ENCODE measurements at regions not wholly inside any gene's neighbourhood (a gene's known extent, or its start where the extent isn't known, plus 50 kb on each side); places are given as distances from the start of the nearest gene placed in this dataset.
A peak's percentile ranks its signal among the peaks of the same experiment; 100 is the strongest.

DNA sequence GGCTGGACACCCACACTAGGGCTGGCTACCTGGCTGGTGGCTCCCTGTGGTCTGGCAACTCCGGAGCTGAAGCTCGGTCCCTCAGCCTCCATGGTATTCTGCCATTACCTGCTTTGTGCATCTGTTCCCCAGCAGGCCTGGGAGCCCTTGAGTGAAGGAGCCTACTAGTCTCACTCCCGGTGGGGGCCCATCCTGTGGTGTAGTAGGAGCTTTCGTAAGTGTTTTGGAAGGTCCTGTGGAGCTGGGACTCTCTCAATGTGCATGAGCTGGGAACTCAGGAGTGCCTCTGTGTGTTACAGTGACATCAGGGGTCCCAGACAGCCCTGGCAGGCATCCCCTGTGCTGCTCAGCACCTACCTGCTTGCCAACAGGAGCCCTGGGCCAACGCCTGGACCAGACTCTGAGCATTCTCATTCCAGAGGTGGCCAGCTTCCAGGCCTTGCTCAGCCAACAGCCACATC lies 267.1 kb downstream of the GADD45G start:
- 83 to 92% methylated on average over 1 to 5 of the region's 5 CpGs for WGBS, 2 donors
- peaks cover 13% of the 10 kb centered on the region for H3K4me1 ChIP-seq

DNA sequence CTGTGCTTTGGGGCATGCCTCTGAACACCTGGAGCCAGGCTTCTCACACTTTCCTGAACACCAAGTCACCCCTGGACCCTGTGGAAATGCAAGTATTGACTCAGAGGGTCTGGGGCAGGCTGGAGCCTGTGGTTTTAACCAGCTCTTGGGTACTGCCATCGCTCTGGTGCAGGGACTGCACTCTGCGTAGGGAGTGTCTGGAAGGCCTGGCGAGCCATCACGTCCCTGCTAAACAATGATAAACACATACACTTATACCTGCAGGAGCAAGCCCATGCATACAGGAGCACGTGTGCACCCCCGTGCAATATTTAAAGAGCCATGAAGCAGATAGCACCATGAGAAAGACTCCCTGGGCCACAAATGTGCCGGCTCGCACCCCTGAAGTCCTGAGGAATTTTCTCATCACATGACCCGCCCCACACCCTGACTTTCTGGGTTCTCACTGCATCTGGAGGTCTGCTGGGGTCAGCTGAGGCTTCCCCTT lies 267.7 kb downstream of the GADD45G start:
- Histone ChIP-seq H3K27me3 (no peaks in the 10 kb centered on the region), H3K4me3 (no peak overlapping the region), H3K9me3 (no peaks in the 10 kb centered on the region), H3K27ac (no peak overlapping the region), H3K36me3 (ENCODE audit: low read depth, missing control alignments) (no peaks in the 10 kb centered on the region), H3K4me1 (peaks cover 18% of the 10 kb centered on the region)
- intact Hi-C loops (cut with DNase I; ENCODE audit: low total_unique reads), result no loop called here
- WGBS, 2 donors, result 69 to 90% methylated on average over 6 to 9 of the region's 9 CpGs
- TF ChIP-seq POLR2A (IDR thresholded peaks at IDR 0.05), result no peak
- TF ChIP-seq, protein P1, sequence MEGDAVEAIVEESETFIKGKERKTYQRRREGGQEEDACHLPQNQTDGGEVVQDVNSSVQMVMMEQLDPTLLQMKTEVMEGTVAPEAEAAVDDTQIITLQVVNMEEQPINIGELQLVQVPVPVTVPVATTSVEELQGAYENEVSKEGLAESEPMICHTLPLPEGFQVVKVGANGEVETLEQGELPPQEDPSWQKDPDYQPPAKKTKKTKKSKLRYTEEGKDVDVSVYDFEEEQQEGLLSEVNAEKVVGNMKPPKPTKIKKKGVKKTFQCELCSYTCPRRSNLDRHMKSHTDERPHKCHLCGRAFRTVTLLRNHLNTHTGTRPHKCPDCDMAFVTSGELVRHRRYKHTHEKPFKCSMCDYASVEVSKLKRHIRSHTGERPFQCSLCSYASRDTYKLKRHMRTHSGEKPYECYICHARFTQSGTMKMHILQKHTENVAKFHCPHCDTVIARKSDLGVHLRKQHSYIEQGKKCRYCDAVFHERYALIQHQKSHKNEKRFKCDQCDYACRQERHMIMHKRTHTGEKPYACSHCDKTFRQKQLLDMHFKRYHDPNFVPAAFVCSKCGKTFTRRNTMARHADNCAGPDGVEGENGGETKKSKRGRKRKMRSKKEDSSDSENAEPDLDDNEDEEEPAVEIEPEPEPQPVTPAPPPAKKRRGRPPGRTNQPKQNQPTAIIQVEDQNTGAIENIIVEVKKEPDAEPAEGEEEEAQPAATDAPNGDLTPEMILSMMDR (IDR thresholded peaks at IDR 0.05), result no peak
- peak; percentile 22 for DNase-seq

More for the DNA sequence above, 267.1 kb downstream of the GADD45G start:
- no peaks in the 10 kb centered on the region for H3K9me3 ChIP-seq
- no peaks in the 10 kb centered on the region for H3K36me3 ChIP-seq (ENCODE audit: low read depth, missing control alignments)
- no peak overlapping the region for H3K4me3 ChIP-seq
- DNase-seq, result peak; percentile 14
- TF ChIP-seq, protein P1 (IDR thresholded peaks at IDR 0.05), result no peak
- no peak for TF ChIP-seq POLR2A (IDR thresholded peaks at IDR 0.05)
- intact Hi-C loops (cut with DNase I; ENCODE audit: low total_unique reads), result no loop called here
- H3K27me3 ChIP-seq, result no peaks in the 10 kb centered on the region
- no peak overlapping the region for H3K27ac ChIP-seq

DNA sequence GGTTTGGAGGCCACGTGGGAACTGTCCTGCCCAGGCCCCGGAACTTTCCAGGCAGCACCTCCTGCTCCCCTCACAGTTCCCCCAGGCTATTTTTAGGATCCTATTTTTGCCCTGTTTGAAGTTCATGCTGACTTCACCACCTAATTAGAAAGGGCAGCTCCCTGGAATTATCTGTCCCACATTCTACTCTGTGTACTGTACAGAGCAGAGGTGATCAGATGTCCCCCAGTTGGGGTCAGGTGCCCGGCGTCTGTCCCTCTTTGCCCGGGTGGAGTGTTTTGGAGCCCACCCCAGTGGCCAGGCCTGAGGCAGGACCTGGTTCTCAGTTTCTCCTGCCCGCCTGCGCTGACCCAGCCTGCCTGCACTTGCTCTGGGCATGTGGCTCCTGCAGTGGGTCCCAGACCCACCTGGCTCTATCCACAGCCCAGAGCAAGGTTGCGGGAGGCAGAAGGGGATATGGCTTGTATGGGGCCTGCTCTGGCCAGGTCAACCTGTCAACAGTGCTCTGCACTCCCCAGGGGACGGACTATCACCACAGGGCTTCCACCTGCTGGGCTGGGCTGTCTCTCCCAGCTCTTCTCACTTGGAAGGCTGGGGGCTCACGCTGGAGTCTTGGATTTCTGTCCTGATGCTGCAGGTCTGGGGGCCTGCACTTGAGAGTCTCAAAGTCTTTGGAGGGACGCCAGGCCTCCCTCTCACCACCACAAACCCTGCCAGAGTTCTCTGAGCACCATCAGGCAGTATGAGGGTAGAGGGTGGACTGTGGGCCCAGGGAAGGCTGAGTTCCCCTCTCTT lies 268.3 kb downstream of the GADD45G start:
- Histone ChIP-seq H3K9me3 (no peaks in the 10 kb centered on the region), H3K4me1 (peaks cover 25% of the 10 kb centered on the region), H3K36me3 (ENCODE audit: low read depth, missing control alignments) (no peaks in the 10 kb centered on the region), H3K27ac (no peak overlapping the region), H3K27me3 (no peaks in the 10 kb centered on the region), H3K4me3 (no peak overlapping the region)
- TF ChIP-seq POLR2A (IDR thresholded peaks at IDR 0.05), result no peak
- TF ChIP-seq, protein P1 (IDR thresholded peaks at IDR 0.05), result no peak
- 79 to 80% methylated on average over 5 to 11 of the region's 11 CpGs for WGBS, 2 donors
- DNase-seq, result peak; percentile 11
- intact Hi-C loops (cut with DNase I; ENCODE audit: low total_unique reads), result no loop called here

DNA sequence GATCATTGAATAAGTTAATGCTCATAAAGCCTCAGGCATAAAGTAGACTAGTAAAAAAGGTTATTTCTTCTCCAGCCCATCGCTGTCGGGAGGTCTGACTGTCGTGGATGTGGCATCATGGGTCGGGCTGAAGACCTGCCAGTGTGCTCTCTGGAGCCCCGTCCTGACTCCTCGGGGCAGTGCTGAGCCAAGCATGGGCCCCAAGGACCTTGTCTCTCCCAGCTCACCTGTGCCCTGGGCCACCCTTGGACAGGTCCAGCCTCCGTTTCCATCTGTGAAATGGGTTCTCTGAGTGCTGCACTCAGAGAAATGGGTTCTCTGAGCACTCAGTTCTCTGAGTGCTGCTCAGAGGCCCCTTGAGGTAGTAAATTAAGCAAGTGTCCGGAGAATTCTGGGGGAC lies 269.0 kb downstream of the GADD45G start:
- Histone ChIP-seq H3K27ac (no peak overlapping the region), H3K4me3 (no peak overlapping the region), H3K36me3 (ENCODE audit: low read depth, missing control alignments) (no peaks in the 10 kb centered on the region), H3K4me1 (peaks cover 32% of the 10 kb centered on the region), H3K27me3 (no peaks in the 10 kb centered on the region), H3K9me3 (no peaks in the 10 kb centered on the region)
- no peak for TF ChIP-seq POLR2A (IDR thresholded peaks at IDR 0.05)
- TF ChIP-seq, protein P1 (IDR thresholded peaks at IDR 0.05), result no peak
- 90 to 92% methylated on average over 5 to 8 of the region's 8 CpGs for WGBS, 2 donors
- peak; percentile 8 for DNase-seq
- intact Hi-C loops (cut with DNase I; ENCODE audit: low total_unique reads), result no loop called here

All from testis (tissue), 2 donors.